ENCODE measurements at regions not wholly inside any gene's neighbourhood (a gene's known extent, or its start where the extent isn't known, plus 50 kb on each side); places are given as distances from the start of the nearest gene placed in this dataset.

DNA sequence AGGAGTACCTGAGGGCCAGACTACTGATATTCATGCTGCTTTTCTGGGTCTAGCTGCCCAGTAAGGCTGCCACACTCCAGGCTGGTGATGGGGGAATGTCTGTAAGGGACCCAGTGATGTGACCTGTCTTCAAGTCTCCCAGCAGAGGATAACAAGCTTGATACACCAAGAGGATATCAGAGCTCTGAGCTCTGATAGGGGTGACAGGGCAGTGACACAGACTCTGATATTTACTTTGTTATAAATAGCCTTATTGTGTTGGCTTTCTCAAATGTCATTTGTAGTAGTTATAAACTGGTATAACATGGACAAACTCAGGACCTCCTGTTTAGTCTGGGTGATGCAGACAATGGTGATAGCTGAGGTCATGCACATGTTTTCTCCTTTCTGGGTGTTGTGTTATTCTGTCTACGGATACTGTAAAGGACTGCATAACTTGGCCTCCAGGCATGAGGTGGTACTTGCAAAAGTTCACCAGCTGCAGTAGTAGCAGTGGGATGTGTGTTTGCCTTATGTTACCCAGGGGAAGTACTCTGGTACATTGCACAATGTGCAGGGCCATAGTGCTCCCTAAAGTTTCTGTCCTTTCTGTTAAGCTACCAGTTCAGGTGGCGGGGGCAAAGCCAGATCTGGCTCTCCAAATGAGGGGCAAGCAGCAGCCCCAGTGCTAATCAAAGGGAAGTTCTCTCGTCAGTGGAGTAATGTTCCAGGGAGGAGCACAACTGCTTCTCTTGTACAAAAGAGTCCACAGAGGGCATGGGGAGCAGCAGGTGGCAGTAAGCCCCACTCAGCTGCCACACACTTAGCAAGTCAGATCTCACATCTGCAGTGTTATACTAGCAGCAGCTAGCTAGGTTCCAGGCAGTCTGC, 812.2 kb downstream of the JRKL start:
- no peak for DNase-seq

DNA sequence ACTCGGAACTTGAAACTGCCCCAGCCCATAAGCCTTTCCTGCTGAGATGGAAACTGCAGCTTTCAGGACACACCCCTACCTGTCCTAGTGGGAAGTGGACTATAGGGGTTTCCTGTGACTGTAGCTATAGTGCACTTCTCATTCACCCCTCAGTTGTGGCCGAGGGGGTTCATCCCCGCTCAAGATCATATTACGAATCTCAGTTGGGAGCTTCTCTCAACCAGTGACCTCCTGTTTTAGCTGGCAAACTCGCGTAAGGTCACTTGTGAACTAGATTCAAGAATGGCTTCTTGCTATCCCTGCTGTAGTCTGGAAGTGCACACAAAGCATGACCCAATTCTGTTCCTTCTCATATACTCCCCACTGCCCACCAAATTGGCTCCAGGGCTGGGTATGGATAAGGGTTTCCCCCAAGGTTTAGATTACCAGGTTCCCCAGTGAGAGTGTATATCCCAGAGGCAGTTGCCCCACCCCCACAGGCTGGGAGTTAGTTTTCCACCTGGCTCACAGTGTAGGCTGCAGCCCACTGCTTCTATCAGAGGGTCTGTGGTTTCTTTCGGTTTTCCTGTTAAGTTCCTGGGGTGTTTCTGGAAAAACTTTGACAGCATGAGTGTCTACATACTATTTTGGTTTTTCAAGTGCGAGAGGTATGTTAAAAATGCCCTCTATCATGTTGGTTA, 812.9 kb downstream of the JRKL start:
- no peak for DNase-seq

DNA sequence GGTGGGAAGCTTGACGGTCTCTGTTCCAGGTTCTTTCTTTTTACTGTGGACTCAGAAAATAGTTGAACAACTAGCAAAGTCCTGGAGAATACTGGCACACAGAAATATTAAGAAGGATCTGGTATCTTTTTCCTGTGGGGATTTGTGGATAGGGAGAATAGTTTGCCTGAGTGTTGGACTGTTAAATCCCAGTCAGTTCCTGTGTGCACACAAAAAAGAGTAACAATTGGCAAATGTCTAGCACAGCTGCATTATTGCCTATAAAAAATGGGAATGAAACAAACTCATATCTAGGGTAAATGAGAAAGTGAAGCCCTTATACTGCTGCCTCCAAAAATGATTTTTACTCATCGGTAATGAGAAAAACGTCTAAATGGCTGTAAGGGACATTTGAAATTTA, 828.2 kb downstream of the JRKL start:
- no peak for DNase-seq

DNA sequence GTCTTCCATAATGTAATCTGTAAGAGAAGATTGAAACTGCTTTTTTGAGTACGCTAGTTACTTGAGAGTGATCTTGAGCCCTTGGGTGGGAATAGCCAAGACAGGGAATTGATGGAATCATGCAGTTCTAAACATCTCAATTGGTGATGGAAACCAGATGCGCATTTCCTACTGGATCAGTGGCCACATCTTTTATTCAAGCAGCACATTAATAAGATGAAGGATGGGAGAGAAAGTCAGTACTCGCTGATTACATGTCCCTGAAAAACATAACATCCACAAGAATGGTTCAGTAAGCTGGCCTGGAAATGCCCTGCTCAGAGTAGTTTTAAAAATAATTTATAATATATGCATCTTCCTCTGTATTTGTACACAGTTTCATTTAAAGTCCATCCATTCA, 833.8 kb downstream of the JRKL start:
- DNase-seq: no peak

DNA sequence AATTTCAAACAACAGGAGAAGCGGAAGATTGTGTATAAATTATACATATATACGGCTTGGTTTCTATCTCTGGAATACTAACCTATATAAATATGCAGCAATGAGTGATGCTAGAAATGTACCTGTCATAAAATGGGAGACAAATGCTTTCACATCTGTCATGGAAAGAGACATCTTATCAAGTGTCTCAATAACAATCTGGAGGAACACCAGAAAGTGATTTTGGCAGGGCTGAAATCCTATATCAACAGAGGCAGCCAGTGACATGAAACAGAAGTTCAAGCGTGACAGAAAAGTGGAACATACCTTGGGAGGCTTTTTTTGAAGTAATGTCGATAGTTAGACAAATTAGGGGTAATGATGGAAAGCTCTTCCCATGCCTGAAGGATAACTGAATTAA, 834.6 kb downstream of the JRKL start:
- no peak for DNase-seq

DNA sequence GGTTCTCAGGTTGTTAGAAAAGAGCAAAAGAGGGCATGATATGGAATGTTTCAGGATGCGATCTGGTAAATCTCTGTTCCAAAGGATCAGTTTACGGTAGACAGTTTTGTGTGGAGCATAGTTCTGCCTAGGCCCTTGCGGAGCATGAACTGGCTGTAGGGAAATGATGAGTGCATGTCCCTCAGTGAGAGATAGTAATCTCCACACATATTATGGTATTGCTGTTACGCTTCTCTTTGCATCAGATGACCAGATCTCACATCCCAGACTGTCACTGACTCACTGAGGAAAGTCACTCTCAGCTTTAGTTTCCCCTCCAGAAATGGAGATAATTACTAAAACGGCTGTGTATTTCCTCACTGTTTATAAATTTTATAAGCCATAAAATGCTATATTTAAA, 836.0 kb downstream of the JRKL start:
- DNase-seq: no peak

DNA sequence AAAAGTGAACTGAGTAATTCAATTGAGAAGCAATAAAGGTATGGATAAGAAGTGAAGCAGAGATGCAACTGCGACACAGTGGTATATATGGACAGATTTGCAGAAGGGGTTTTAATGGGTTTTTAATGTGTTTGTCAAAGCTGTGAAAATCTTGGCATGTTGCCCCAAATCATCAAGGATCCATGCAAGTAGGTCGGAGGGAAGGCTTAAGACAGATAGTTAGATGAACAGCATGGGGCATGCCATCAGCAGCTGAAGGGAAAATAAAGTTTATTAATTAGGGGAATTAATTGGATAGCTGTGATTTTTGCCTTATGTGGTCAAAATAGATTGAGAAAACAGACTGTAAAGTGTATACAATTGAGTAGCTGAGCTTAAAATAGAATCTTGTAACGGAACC, 840.1 kb downstream of the JRKL start:
- no peak for DNase-seq

DNA sequence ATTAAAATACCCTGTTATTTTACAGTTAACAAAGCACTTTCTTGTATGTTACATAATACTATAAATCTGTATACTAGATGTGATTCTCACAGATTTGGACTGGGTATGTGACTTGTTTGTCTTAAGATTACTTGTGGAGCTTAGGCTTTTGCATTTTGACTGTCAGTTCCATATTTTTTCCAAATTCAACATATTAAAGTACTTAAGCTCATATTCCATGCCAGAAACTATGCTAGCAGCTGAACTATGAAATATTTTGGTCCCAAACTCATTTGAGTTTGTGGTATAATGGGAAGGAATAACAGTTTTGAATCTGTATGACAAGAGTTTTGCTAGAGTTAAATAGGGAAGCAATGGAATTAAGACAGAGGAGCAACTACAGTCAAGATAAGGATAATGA, 841.4 kb downstream of the JRKL start:
- no peak for DNase-seq

DNA sequence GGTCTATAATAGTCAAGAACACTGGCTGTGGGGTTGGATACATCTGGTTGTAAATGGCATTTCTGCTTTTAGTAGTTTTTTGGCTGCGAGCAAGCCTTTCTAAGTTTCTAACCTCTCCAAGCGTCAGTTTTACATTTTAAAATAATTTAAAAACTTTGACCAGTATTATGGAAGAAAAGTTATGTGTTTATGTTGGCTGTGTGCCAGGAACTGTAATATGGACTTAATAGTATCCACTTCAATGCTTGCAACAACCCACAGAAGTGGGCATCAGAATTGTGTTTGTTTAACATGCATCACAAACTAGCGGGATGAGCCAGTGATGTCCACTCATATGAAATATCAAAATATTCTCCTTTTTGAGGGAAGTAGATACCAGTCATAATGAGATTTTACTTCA, 844.2 kb downstream of the JRKL start:
- DNase-seq: no peak

DNA sequence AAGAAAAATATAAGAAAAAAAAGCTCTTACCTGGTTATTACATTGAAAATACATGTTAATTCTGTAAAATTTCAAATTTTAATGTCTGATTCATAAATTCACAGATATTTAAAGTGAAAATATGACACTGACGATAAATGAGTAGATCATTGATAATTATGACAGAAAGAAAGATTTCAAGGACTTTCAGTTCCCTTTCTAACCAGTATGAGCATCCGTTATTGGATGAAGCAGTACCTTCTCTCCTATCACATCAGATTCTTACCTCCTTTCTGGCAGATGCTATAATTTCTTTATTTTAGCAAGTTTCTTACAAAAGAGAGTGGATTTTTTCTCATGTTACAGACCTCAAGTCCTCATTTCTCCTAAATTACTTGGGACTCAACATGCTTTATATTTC, 847.3 kb downstream of the JRKL start:
- no peak for DNase-seq

DNA sequence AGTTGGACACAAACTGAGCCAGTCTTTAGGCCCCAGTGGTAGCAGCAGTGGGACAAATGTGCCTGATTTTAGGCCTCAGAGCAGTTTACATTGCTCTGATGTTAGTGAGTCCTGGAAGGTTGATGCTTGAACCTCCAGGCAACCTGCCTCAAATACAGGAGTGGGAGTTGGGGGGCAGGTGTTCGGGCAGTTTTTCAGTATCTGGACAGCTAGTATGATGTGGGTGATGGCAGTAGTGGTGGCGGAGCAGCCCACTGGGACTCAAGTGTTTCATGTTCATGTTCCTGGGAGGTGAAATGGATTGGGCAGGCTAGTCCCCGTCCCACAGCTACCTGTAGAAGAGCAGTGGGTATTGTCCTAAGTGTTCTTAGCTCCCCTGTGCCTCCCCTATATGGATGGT, 857.8 kb downstream of the JRKL start:
- no peak for DNase-seq

DNA sequence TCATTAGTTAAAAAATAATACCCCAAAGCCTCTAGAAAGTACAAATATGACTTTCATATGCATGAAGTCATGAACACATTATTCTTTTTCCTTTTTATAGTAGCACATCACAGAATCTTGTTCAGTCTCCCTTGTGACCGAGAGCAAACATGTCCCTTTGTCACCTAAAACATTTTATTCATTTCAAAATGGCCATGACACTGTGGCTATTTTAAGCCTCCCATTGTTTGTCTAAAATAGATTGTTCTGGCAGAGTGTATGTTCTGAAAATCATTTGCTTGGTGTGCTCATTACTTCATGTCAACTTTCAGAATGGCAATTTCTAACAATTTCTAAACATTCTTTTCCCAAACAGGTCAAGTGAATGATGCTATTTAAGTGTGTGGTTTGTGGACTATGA, 865.0 kb downstream of the JRKL start:
- DNase-seq: no peak

DNA sequence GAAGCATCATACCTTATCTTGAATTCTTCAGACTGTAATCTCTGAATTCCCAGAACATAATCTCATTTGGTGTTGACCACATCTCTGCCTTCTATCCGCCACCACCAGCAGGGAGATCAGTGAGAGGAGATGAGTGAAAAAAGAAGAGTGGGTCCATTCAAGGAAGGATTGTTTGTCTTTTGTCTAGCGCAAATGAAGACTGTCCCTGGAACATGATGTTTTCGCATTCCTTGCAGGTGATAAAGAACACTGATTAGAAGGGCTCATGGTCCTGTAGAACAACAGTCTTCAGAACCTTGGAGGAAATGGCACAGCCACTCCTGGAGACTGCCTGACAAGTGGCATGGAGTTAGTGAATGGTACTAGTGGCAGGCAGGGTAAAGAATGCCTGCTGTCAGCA, 869.6 kb downstream of the JRKL start:
- DNase-seq: no peak

DNA sequence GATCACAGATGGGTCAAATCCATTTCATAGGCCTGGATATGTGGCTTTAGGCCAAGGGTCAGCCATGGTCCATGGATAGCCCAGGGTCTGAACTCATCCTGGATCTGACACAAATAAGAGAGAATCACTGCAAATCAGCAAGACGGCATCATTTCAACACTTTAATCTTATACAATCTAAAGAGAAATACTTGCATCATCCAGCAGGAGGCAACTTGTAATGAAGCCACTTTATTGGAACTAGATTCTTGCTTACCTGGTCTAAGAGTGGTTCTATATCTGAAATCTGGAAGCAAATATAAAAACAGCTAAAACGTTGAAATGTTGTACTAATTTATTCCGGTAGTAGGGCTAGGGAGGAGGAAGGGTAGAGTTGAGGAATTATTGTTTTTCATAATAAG, 870.1 kb downstream of the JRKL start:
- DNase-seq: no peak

DNA sequence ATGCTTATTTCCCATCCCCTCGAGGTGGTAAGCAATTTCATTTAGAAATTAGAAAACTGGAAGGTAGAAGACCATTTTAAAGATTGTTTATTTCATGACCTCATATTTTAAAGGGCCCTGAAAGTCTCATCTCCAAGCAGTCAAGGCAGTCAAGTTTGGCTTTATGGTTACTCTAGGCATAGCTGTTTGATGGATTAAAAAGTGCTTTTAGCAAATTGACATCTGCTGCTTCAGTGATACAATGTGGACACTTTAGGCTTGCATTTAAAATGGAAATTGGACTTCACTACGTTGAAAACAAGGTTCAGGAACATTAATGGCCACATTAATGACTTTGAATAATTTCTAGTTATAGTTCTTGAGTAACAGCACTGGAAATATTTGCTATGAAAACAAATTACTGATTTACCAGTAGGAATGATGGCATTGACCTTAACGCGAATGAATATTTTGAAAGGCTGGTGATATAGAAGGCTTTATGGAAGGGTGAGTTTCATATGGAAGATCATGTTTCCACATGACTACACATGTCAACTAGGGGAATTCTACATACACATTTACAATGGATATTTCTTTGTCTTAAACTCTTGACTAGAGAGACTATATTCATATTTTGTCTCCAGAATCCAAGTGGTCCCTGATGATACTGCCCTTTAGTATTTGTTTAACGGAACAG, 873.5 kb downstream of the JRKL start:
- DNase-seq: no peak

DNA sequence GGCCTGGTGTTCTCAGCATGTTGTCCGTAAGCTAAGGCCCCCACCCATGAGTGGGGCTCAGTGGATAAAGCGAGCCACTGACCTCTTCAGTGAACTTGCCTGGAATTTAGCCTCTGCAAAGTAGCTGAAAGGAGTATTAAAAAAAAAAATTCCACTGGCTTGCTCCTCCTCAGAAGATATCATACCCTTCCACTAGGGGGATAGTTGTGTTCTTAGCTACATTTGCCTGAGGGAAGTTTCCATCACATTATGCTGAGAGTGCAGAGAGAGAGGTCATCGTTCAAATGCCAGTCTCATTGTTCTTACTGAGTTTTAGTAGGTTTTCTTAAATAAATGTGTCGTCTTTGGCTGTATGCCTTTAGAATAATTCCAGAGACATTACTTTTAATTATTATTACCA, 879.7 kb downstream of the JRKL start:
- no peak for DNase-seq

DNA sequence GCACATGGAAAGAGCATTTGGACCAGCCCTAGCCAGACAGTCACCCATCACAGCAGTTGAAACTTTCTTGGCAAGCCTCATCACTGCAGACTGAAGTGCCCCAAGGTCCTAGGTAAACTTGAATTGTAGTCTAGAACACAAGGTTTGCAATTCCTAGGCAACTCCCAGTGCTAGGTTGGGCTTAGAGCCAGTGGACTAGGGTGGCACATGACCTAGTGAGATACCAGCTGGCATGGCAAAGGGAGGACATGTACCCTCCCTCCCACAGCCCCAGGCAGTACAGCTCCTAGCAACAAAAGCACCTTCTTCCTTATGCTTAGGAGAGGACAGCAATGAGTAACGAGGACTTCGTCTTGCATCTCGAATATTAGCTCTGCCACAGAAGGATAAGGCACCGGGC, 889.5 kb downstream of the JRKL start:
- DNase-seq: no peak

DNA sequence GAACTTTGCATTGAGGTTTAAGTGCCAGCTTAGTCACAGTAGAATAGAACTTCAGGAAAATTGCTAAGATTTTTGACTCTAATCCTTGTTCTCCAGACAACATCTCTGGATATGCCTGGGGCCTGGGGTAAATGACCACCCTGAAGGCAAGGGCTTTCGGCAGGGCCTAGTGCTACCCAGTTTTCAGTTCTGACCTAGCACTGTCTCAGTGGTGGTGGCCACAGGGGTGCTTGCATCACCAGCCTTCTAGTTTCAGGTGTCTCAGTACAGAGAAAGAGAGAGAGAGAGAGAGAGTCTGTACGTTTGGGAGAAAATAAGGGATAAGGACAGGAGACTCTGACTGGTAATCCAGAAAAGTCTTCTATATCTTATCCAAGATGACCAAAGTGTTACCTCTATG, 890.5 kb downstream of the JRKL start:
- no peak for DNase-seq

DNA sequence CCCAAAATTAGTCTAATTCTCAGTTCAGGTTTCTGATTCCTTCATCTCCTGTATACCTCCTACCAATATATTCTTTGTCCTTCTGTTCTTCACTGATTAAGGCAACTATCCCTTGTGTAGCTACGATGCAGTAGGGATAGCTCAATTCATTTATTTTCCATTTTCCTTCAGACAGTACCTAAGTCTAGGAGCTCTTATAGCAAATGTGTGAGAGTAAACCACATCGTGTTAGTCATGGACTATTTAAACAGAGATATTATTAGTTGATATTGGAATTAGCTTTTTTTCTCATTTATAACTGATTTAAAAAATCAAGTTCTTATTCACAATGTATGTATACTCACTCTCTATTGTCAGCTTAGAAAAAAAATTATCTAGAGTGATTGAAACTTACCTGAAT, 900.0 kb downstream of the JRKL start:
- no peak for DNase-seq

DNA sequence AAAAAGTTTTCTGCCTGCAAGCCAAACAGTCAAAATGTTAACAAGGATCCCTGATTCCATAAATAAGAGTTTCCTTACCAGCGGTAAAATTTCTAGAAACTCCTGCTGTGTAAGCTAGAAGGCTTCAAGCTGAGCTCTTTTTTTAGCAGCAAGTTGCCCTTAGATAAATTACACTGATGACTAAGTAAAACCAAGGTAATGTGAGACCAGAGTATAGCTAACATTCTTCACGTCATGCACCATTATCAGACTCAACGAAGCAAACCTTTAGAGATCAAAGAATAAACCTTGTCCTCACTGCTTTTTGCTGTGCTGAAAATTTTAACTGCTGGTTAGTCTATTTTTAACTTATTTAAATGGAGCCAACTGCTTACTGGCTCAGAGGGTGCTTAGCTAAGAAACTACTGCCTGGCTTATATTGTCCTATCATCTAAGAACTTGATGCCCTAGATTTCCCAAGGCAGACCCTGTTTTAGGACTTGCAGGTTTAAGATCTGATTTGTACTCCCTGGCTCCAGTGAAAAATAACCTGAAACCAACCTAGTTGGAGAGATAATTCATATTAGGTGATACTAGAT, 900.7 kb downstream of the JRKL start:
- DNase-seq: no peak

DNA sequence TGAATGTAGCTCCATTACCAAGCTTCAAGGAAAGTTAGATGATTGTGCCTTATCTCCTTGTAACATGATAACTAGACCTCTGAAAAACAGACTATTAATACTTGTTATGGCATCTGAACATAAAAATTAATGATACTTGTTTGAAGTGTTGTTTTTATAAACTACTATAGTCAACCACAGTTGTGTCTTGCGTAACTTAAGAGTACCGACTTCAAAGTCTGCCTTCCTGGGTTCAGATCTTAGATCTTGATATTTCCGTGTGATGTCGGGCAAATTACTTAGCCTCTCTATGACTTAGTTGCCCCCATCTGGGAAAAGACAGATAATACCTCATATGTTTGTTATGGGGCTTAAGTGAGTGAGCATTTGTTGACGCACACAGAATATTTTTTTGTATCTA, 906.5 kb downstream of the JRKL start:
- no peak for DNase-seq

DNA sequence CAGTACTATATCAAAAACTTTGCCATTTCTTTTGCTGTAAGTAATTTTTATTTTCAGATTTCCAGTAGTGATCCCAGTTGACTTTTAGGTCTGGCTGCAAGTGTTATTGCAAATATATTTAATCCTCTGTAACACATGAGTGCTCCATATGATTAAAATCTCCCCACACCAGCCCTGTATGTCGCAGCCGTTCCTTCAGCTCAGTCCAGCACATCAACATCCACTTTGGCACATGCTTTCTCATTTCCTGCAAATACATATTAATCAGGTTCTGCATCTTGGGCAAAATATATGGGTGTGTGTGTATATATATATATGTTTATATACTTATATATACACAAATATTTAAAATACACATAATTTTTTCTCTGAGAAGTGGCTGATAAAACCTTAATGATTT, 919.5 kb downstream of the JRKL start:
- no peak for DNase-seq

DNA sequence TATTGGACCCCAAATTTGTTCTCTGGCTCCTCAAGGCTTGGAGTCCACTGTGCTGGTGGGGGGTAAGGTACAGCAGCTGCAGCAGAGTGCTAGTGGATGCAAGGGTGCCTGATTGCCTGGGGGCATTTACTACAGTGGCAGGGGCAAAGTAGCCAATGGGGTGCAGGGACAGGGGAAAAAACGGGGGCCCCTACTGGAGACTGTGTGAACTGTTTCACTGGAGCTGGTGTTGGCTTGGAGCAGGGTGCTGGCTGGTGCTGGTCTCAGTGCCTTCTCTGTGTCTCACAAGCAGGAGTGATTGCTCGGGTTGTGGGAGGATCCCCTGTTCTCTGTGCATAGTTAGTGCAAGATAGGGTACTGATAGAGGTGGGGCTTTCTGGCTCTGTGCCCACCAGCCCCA, 935.9 kb downstream of the JRKL start:
- DNase-seq: no peak

DNA sequence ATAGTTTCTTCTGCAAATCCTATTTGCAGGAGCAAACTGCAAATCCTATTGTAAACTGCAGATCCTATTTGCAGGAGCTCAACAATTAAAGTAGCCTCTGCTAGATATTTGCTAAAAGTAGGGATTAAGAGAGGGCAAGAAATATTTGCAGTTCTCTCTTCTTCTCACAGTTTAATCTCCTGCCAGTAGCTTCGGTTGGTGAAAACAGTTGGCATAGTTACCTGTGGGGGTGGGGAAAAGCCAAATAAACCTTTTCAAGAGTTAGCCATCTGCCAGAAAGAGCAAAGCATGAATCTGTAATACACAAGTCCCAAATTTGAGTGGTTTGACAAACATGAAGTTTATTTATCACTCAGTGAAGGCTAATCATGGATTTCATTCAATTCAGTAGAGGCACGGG, 942.5 kb downstream of the JRKL start:
- no peak for DNase-seq
